ENCODE measurements at regions not wholly inside any gene's neighbourhood (a gene's known extent, or its start where the extent isn't known, plus 50 kb on each side); places are given as distances from the start of the nearest gene placed in this dataset.
A peak's percentile ranks its signal among the peaks of the same experiment; 100 is the strongest.

DNA sequence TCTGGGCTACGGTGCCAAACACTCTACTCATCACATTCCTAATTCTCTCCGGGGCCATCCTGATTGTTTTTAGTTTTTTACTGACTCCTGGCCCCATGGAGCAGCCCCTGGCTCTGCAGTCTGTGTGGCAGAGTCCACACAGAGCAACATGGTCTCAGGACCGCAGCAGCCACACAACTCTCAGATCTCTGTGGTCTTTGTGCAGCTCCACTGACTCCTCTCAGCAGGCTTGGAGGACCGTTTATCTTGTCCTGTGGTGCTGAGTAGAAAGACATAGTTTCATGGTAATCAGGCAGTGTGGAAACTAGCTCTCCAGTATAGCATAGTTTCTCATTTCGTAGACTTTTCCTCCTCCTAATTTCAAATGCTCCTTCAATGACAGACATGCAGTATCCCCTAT is 168.4 kb downstream of the EDN1 start:
- Histone ChIP-seq H2BK120ac (replicated peaks; ENCODE audit: low read depth, low read length) (no peak overlapping the region), H3K4me1 (replicated peaks in 1 of 4; ENCODE audit: control insufficient read depth in 3 of 4, insufficient read depth in 4 of 4, low read length in 3 of 4) (peaks cover 0 to 17% (median 5%) of the 10 kb centered on the region in 4 experiments; a peak in 4 of 7 replicates), H4K5ac (ENCODE audit: insufficient read length, low read depth, low read length) (no peak overlapping the region), H2AK5ac (ENCODE audit: low read depth, low read length) (no peak overlapping the region), H3K27me3 (replicated peaks in 1 of 4; ENCODE audit: control insufficient read depth in 3 of 4, extremely low read depth in 1 of 4, insufficient read depth in 3 of 4, low read length in 3 of 4) (peaks cover 14 to 30% (median 18%) of the 10 kb centered on the region in 4 experiments; a peak in 5 of 7 replicates), H3K4ac (replicated peaks; ENCODE audit: insufficient read length, low read depth, low read length) (no peak overlapping the region), H2BK20ac (ENCODE audit: low read length) (no peak overlapping the region), H3K23me2 (ENCODE audit: low read depth, low read length) (no peaks in the 10 kb centered on the region), H3K79me2 (ENCODE audit: control insufficient read depth in 1 of 2, insufficient read depth in 2 of 2, low read length in 2 of 2) (no peaks in the 10 kb centered on the region), H2BK5ac (ENCODE audit: low read depth, low read length) (no peak overlapping the region), H3K36me3 (ENCODE audit: control insufficient read depth in 2 of 4, insufficient read depth in 4 of 4, low read length in 3 of 4) (no peaks in the 10 kb centered on the region), H2BK15ac (ENCODE audit: low read length) (no peak overlapping the region), H3K27ac (ENCODE audit: low read depth, low read length) (no peak overlapping the region), H4K8ac (ENCODE audit: extremely low read depth, insufficient read depth, low read length) (no peak overlapping the region), H4K20me1 (replicated peaks in 1 of 2; ENCODE audit: control insufficient read depth in 1 of 2, insufficient read depth in 2 of 2, low read length in 2 of 2) (no peaks in the 10 kb centered on the region), H3K9me3 (ENCODE audit: insufficient read depth in 2 of 2, low read depth in 1 of 2, low read length in 1 of 2) (peaks cover 0 to 3% of the 10 kb centered on the region in 2 experiments; a peak in 1 of 4 replicates), H3K79me1 (ENCODE audit: low read depth, low read length) (no peaks in the 10 kb centered on the region), H2AFZ (ENCODE audit: low read length) (no peak overlapping the region), H2BK12ac (ENCODE audit: low read depth, low read length) (no peak overlapping the region), H3K14ac (ENCODE audit: insufficient read length) (no peak overlapping the region), H3K23ac (ENCODE audit: insufficient read length) (no peak overlapping the region), H3K18ac (ENCODE audit: extremely low read depth, low read length) (no peak overlapping the region), H3K4me2 (ENCODE audit: insufficient read depth in 1 of 2, low read depth in 2 of 2, low read length in 2 of 2) (peak overlapping the region in 1 of 2 experiments; percentile 23; a peak in 2 of 4 replicates), H3K56ac (replicated peaks; ENCODE audit: insufficient read length, low read depth, low read length) (no peak overlapping the region), H3K4me3 (ENCODE audit: extremely low read depth in 1 of 4, insufficient read depth in 2 of 4, low read depth in 3 of 4, low read length in 4 of 4) (no peak overlapping the region), H3K9ac (replicated peaks in 1 of 4; ENCODE audit: extremely low read depth in 1 of 4, low read depth in 3 of 4, low read length in 3 of 4) (no peak overlapping the region), H4K91ac (replicated peaks; ENCODE audit: insufficient read length, low read length) (no peak overlapping the region)
- DNase-seq (ENCODE audit: low read depth in 1 of 2, low spot score in 2 of 2) = no peak
- no peak for TF ChIP-seq CBX5 (IDR thresholded peaks at IDR 0.05; ENCODE audit: low read depth, low read length)
- no peak for TF ChIP-seq ZNF274 (IDR thresholded peaks at IDR 0.05; ENCODE audit: borderline replicate concordance, extremely low read depth, low read length)
- no peak for TF ChIP-seq PHF8 (conservative IDR thresholded peaks at IDR 0.05; ENCODE audit: low read depth, low read length)
- no peak for TF ChIP-seq SP1 (IDR thresholded peaks at IDR 0.05; ENCODE audit: low read depth, low read length)
- WGBS, 2 experiments (ENCODE audit: extremely low coverage in 1 of 2, insufficient coverage in 1 of 2, insufficient read length in 1 of 2, insufficient replicate concordance in 2 of 2, low coverage in 1 of 2, low lambda C conversion rate in 2 of 2, missing lambda C conversion rate in 1 of 2) = 61% methylated on average over 5 of the region's 5 CpGs; no CpG with 5 or more reads in 1 of the 2 experiments
- ChIA-PET CTCF (ENCODE audit: partially characterized antibody) (interaction anchor here (1.0 to 2.2 kb wide), 6 partner anchors 24 to 166 kb away, joined by 3 to 10 read pairs (median 3); no protein-coding TSS in a partner anchor), POLR2A (ENCODE audit: partially characterized antibody) (interaction anchor here (0.9 kb wide), 1 partner anchor 16 kb away, joined by 3 read pairs; no protein-coding TSS in a partner anchor)
- no peak for FAIRE-seq

Measured in H1 (cell line).